Erythroblast (primary cell): ENCODE measurements at regions not wholly inside any gene's neighbourhood (a gene's known extent, or its start where the extent isn't known, plus 50 kb on each side); places are given as distances from the start of the nearest gene placed in this dataset.

ENCODE experiments used
- DNase-seq, 2 experiments: peaks; one replicate each; lab custom pipeline; 2025; lab: John Stamatoyannopoulos, UW
- GATA1 ChIP-seq: IDR thresholded peaks from 2 replicates; pipeline ENCODE4 v1.6.1; 2011; ENCODE audit warnings: low read depth, mild to moderate bottlenecking, control low read depth, low read length, moderate library complexity
- POLR2A ChIP-seq: IDR thresholded peaks from 2 replicates; pipeline ENCODE4 v1.6.1; 2011; ENCODE audit warnings: mild to moderate bottlenecking, low read length

DNA sequence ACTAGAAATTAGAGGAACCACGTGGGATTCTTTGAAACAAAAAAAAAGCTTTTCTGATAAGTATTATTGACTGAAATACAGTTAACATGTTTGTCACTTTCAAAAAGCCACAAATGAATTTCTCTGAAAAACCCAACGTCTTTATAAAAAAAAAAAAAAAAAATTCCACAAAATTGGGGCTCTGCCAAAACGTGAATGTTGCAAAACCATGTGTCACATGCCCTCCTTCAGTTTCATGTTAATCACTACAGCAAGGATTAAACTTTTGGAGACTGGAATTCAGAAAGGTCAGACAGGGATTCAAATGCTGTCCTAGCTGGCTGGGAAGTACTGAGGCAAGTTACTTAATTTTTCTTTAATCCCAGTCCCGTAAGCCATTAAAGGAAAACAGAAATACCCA lies 278.0 kb upstream of the KLF14 start:
- TF ChIP-seq POLR2A: no peak
- no peak for TF ChIP-seq GATA1

DNA sequence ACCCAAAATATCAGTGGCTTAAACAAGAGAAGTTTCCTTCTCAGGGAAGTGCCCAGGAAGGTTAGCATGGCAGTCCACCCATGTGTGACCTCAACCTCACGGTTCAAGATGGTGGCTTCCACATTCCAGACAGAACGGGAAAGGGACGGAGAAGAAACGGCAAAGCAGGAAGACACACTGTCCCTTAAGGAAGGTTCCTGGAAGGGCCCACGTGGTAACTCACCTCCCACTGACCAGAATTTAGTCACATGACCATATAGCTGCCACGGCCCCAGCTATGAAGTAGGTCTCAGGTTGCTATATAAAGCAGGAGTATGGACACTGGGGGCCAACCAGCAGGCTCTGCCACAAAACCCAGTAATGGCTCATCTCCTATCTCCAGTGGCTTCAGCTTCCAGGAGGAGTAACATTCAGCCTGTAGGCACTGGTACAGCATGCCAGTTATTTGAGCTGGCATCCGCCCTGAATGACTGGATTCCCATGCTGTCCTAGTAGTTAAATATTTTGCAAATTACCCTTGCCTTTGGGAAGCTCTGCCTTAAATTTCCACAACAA lies 278.5 kb upstream of the KLF14 start:
- no peak for TF ChIP-seq POLR2A
- no peak for TF ChIP-seq GATA1
- DNase-seq: no peak

More for the DNA sequence above, 278.0 kb upstream of the KLF14 start:
- DNase-seq: peak; percentile 36 to 56

DNA sequence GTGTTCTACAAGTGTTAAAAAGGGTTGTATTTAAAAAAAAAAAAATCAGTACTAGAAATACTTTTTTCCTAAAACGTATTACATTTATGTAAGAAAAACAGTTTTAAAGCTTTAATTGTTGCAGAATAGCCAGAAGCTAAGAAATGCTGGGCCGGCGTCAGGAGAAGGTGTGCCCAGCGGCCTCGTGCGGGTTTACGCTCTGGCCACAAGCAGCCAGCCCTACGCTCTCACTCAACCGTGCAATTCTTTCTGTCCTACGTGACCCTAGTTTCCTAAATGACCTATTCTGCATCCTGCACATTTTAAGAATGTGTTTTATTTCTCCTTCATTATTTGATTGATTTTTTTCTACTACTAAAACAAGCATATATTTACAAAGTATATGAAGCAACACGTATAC lies 279.7 kb upstream of the KLF14 start:
- DNase-seq: no peak
- TF ChIP-seq POLR2A (no peak), GATA1 (no peak)

DNA sequence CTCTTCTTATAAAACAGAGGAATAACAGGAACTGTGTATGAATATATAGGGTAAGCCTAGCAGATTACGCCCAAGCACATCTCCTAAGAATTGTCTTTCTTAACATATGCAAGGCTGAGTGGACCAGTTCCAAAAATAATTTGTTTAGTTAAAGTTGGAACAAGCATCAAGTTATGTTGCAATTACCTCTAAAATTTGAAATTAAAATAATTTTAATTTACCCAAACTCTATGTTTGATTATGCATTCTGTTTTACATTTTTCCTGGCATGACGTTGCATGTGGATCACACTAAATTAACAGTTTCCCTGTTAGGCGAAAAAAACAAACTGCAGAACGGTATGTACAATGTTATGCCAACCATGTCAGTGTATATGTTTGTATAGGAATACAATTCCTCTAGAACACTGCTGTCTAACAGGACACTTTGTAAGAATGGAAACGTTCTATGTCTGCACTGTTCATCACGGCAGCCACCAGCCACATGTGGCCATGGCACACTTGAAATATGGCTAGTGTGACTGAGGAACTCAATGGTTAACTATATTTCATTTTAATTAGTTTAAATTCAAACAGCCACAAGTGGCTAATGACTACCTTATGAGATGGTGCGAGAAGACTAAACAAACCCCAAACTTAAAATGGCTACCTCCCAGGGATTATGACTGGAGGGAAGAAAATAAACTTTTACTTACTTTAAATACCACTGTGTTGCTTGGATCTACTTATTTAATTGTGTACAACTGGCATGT lies 281.1 kb upstream of the KLF14 start:
- TF ChIP-seq GATA1 (no peak), POLR2A (no peak)

DNA sequence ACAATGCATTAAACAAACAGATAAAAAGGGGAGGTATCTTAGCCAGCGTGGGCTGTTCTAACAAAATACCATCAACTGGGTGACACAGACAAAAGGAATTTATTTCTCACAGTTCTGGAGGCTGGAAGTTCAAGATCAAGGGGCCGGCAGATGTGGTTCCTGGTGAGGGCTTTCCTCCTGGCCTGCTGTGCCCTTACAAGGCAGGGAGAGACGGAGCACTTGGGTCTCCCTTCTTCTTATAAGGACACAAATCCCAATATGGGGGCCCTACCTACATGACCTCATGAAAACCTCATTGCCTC lies 281.6 kb upstream of the KLF14 start:
- DNase-seq: no peak
- TF ChIP-seq POLR2A: no peak
- TF ChIP-seq GATA1: no peak

More for the DNA sequence above, 281.1 kb upstream of the KLF14 start:
- DNase-seq: no peak

DNA sequence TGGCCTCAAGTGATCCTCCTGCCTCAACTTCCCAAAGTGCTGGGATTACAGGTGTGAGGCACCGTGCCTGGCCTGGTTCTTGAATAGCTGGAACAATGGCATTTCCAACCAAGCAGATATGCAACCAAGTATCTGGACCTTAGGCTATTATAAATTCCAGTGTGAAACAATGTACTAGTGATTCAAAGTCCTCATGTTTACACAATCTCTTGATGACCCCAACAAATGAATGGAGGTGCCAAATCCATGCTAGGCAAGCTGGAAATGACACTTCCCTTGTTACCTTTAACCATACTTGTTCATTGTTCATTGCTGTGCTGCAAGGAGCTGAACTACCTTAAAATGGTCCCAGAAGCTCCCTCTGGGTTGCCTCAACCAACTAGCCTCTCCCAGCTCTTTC lies 282.2 kb upstream of the KLF14 start:
- TF ChIP-seq GATA1: no peak
- TF ChIP-seq POLR2A: no peak
- DNase-seq: no peak

DNA sequence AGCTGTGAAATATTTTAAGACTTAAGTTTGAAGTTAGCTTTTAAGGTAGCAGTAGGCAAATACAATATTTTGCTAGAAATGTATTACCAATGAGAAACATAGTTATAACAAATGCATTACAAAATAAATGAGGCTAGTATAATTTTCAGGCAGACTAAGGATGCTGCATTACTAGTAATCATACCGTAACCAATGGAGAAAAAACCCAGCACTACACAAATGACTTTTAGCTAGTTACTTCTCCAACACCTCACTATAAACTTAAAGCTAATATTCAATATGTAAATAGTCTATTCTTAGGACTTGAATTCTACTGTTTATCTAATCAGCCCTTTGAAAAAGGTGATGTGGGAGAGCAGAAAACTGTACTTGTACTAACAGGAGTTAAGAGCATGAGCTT lies 285.3 kb upstream of the KLF14 start:
- no peak for DNase-seq
- TF ChIP-seq GATA1: no peak
- TF ChIP-seq POLR2A: no peak

DNA sequence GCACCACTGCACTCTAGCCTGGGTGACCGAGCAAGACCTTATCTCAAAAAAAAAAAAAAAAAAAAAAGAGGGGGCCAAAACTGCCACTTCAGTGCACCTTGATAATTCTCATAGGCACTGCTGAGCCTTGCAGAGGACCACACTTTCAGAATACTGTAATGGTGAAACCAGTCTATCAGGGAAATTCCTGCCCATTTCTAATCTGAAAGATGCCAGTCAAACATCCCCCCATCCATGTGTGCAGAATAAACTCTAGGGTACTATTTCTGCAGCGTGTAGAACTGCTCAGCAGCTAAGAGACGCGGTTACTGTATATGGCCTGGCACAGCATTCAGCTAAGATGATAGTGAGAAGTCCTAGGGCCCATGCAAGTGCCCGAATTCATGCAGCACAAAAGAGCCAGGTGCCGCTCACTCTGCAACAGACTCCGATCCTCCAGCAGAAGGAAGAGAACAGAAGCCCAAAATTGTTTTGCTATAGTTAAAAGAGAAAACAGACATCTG lies 286.8 kb upstream of the KLF14 start:
- no peak for TF ChIP-seq GATA1
- DNase-seq: no peak

DNA sequence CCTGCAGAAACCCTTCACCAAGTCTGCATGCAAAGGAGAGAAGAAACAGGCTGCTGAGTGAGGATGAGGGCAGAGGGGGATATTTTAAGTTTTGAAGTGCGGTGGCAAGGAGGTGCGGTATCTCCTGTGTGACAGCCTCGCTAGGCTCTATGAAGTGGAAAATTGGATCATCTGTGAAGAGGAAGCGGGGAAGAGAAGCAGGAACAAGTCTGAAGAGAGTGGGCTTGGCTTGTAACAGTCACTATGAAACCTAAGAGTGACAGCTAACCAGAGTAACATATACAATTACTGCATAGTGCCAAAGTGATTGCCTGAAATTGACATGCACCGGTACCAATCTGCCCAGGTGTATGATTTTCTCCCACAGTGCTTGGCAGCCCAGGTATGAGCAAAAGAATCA lies 287.5 kb upstream of the KLF14 start:
- TF ChIP-seq POLR2A: no peak
- TF ChIP-seq GATA1: no peak
- no peak for DNase-seq

DNA sequence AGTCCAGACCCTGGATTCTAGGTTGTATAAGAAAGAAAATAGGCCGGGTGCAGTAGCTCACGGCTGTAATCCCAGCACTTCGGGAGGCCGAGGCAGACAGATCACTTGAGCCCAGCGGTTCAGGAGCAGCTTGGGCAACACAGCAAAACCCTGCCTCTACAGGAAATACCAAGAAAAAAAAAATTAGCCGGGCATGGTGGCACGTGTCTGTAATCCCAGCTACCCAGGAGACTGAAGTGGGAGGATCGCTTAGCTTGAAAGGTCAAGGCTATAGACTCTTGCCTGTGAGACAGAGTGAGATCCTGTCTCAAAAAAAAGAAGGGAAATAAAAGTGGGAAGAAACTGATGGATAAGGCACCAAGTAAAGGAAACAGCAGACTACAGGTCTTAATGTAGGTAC lies 287.9 kb upstream of the KLF14 start:
- no peak for DNase-seq
- TF ChIP-seq GATA1 (no peak), POLR2A (no peak)

DNA sequence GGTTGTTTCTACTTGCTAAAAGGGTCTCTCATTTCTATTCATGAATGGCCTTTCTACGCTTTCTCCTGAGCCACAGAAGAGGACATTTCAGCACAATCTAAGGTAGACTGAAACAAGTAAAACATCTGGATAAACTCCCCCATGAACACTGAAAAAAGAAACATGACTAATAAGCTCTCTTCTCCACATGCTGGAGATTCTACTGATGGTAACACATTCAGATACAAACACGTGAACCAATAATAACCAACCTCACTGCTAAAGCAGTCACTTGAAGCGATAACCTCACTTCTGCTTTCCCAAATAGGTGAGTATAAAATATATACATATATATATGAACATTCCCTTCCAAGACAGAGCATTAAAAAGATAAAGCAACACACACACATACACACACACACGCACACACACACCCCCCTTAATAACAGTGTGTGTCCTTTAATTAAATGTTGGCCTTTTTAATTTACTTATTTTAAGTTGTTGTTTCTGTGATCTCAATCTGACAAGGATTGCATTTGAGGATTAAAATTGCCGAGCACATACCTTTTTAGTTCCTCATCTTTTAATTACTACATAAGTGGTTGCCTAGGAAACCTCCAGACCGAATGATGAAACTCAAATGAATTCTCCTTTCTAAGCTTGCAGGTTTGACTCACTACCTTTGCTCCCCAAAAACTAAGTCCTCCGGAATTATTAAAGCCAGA lies 292.4 kb upstream of the KLF14 start:
- TF ChIP-seq GATA1 (no peak), POLR2A (no peak)
- no peak for DNase-seq

DNA sequence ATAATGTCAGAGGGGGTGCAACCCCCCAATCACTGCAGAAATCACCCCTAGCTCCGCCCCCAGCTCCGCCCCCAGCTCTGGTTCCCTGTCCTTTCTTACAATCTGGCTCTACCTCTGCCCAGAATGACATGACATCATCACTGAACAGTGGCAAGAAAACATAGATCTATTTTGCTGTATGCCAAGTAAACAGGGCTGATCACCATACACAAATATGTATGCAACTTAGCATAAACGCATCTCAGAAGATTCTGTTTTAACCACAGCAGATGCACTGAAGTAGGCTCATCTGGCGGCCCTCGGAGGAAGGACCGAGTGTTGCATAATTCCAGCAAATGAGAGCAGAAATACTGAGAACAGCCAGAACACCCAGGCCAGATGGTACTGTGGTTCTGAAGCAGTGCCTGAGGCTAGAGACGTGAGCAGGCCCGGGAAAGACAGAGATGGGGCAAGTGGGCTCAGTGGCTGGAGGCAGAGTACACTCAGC lies 293.3 kb upstream of the KLF14 start:
- DNase-seq: no peak
- TF ChIP-seq POLR2A: no peak
- TF ChIP-seq GATA1: no peak

DNA sequence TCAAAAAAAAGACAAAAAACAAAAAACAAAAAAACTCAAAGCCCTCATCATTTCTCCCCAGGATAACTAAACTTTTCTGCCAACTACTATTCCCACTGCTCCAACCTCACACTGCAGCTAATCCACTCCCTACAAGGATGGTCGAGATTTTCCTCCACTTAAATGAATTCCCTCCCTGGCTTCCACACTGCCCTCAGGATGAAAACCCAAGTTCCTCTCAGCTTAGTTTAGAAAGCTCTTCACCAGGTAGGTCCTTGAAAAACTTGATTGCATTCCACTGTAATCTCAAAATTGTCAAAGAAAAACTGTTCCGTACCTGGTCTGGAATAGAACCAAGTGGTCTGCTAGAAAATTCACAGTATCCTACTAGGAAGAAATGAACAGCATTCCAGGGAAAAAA lies 294.3 kb upstream of the KLF14 start:
- DNase-seq: no peak
- no peak for TF ChIP-seq POLR2A
- no peak for TF ChIP-seq GATA1

DNA sequence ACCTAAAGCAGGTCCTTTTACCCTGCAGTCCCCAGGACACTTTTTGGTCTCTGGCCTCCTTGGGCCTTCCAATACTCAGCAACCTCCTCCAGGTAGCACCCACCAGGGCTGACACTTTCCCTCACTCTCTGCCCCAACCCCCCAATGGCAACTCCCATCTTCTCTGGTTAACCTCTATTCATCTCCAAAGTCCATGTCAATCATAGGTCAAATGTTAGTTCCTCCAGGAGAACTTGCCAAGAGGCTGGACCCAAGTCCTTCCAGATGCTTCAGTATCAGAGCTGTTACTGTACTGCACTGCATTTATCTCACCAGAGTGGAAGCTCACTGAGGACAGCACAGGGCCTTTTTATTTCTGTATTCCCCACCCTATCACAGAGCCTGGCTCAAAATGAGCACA lies 295.0 kb upstream of the KLF14 start:
- no peak for DNase-seq
- no peak for TF ChIP-seq GATA1

DNA sequence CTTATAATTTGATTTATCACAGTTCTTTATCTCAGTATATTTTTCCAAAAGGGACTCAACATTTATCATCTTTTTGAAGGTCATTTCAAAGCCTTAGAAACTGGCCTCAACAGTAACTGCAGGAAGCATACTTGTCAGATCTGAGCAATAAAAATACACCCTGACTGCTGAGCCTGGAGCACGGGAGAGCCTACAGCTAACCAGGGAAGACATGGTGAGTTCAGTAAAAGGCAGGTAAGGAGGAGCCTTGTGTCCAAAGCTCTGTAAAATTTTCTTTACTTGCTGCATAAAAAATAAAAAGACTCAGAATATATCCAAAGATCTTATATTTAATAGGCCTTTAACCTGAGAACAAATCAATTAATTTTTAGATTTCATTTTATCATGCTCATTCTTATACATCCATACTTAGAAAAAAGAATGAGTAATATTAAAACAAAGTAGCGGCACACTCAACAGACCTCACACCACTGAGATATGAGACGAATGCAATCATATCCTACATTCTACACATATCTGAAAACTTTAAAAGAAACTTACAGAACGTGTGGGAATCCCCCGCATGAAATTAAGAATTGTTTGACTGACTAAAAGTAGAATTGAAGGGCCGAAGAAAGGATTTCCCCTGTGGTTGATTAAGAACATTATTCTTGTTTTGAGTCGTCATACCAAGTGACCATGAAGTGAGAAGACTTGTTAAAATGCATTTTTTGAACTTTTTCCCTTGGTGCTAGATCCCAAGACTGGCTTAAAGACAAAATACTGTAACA lies 296.4 kb upstream of the MKLN1 start:
- no peak for DNase-seq
- no peak for TF ChIP-seq POLR2A
- no peak for TF ChIP-seq GATA1
